Psoas muscle (tissue), 7 donors: ENCODE measurements at regions not wholly inside any gene's neighbourhood (a gene's known extent, or its start where the extent isn't known, plus 50 kb on each side); places are given as distances from the start of the nearest gene placed in this dataset.

Experiments used
- ATAC-seq, 4 donors: fragments of 200-7000 bp; cut with Tn5 transposase; one replicate each; pipeline ENCODE4 v1.9.1; 2020; ENCODE audit warnings: moderate library complexity in 3 of 4, mild to moderate bottlenecking in 2 of 4
- DNase-seq, 2 donors: peaks; one replicate each; pipeline ENCODE4 v3.0.0-alpha.2; 2020
- H3K27ac ChIP-seq: fragments of 200-600 bp; one replicate; pipeline ENCODE4 v1.8.0; 2022
- H3K27me3 ChIP-seq, 3 donors: fragments of 200-600 bp in 1 of 3; one replicate each; pipeline versions ENCODE4 v1.6.1 to v1.8.0; 2013 to 2022; ENCODE audit warnings: low read length in 2 of 3, mild to moderate bottlenecking in 2 of 3, moderate library complexity in 1 of 3; ENCODE audit not compliant: insufficient read depth in 3 of 3
- H3K36me3 ChIP-seq, 2 donors: fragments of 200-600 bp in 1 of 2; one replicate each; pipeline versions ENCODE4 v1.6.1 to v1.8.0; 2013 to 2022; ENCODE audit warnings: low read depth in 1 of 2, mild to moderate bottlenecking in 1 of 2, moderate library complexity in 1 of 2; ENCODE audit not compliant: insufficient read depth in 1 of 2
- H3K4me1 ChIP-seq: fragments of 200-600 bp; one replicate; pipeline ENCODE4 v1.8.0; 2022
- H3K4me3 ChIP-seq: fragments of 200-600 bp; one replicate; pipeline ENCODE4 v1.8.0; 2022; ENCODE audit warnings: mild to moderate bottlenecking
- H3K9me3 ChIP-seq: fragments of 200-600 bp; one replicate; pipeline ENCODE4 v1.8.0; 2022
- CTCF ChIP-seq: fragments of 200-600 bp; IDR thresholded peaks from one replicate; pipeline ENCODE4 v1.8.0; 2022; ENCODE audit warnings: antibody characterized with exemption
- WGBS, 3 donors: extraction: QIAGEN DNeasy Blood & Tissue Kit; methylation state at CpG; one replicate each; pipeline versions ENCODE4 v1.1.6 to v1.1.7; 2013; 5-methylcytosine and 5-hydroxymethylcytosine counted together
- intact Hi-C, 2 donors: fragments of 100-400 bp; cut with DNase I; formaldehyde crosslinking; loops; one replicate each; pipeline versions ENCODE4 v1.11.0 to v1.14.2; 2022
- donor health status: healthy with polysubstance abuse.
- donor health status: DM: no; HTN: no; CAD: no; lungs with moderate emphysema.
- donor health status: Bipolar disorder and iron deficiency.
- donor health status: healthy.
- donor health status: DM: yes; HTN: yes; CAD: no.
- donor health status: DM: no; HTN: no; CAD: no.
- donor health status: DM: yes; HTN: yes; CAD: no.

- Histone ChIP-seq H3K4me3 (no peak overlapping the region), H3K9me3 (no peaks in the 10 kb centered on the region), H3K4me1 (no peaks in the 10 kb centered on the region), H3K27me3 (peaks cover 0 to 4% (median 0%) of the 10 kb centered on the region in 3 donors), H3K27ac (no peak overlapping the region), H3K36me3 (no peaks in the 10 kb centered on the region)
- TF ChIP-seq CTCF: no peak
- ATAC-seq (no peak), DNase-seq (no peak)
- intact Hi-C loops: no loop called here
Observed at GRCh38 chr4:138802499-138802898, 213.1 kb upstream of the NOCT start.

DNA sequence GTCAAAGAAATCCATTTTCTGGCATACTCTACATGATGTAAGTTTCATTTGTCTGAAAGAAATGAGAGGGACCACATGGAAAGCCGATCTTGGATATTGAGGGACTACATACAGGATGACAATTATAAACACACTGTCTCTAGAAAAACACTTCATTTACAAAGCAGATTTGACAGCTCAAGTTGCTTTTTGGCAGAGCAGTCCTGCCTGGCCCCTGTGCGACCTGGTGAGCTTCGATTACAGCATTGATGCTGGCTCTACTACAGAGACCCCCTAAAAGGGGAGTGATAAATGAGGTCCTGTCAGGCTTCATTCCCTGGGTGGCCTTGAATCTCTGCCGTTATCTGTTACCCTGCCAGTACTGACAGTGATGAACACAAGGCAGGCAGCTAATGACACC, 215.2 kb upstream of the NOCT start:
- intact Hi-C loops: no loop called here
- no peak for TF ChIP-seq CTCF
- Histone ChIP-seq H3K27ac (no peak overlapping the region), H3K4me3 (no peak overlapping the region), H3K4me1 (no peaks in the 10 kb centered on the region), H3K36me3 (no peaks in the 10 kb centered on the region), H3K9me3 (no peaks in the 10 kb centered on the region), H3K27me3 (peaks cover 0 to 4% (median 0%) of the 10 kb centered on the region in 3 donors)
- WGBS, 3 donors: 45 to 65% (median 52%) methylated on average over 4 of the region's 4 CpGs
- no peak for ATAC-seq
- DNase-seq: no peak

DNA sequence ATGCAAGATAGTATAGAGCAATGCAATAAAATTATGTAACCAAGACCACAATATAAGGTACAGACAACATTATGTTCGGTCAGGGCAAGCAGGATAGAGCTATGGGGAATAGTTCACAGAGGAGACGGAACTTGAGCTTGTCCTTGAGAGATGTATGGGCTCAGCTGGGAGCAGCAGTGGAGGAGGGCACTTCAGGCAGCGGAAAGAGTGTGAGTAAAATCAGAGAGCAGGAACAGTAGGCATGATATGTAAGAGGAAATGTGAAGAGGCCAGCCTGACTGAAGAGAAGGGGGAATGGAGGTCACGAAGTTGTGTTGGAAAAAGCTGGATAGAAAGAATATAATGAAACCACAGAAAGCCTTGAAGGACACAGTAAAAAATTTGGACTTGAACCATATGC, 217.2 kb upstream of the NOCT start:
- H3K27ac ChIP-seq: no peak overlapping the region

DNA sequence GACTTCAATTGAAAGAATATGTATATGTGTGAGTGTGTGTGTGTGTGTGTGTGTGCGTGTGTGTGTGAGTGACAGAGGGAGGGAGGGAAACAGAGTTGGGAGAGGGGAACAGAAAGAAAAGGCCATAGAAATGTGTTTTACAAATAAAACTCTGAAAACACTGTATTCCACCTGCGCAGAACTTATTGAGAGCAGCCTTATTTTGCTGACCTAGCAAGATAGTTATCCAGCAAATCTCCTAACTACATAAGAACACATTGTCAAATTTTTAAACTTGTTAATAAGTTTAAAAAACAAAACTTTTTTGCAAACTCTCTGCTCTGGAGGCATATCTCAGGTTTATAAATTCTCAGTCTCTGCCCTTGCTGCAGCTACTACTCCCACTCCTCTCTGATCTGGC, 217.9 kb upstream of the NOCT start:
- Histone ChIP-seq H3K4me1 (no peaks in the 10 kb centered on the region), H3K27me3 (no peaks in the 10 kb centered on the region), H3K27ac (no peak overlapping the region), H3K4me3 (no peak overlapping the region), H3K9me3 (no peaks in the 10 kb centered on the region), H3K36me3 (no peaks in the 10 kb centered on the region)
- no peak for TF ChIP-seq CTCF
- WGBS, 3 donors: 82 to 94% (median 87%) methylated on average over 2 of the region's 2 CpGs
- intact Hi-C loops: no loop called here
- no peak for ATAC-seq
- no peak for DNase-seq

More for the DNA sequence above, 217.2 kb upstream of the NOCT start:
- 81 to 85% (median 81%) methylated on average over 4 of the region's 4 CpGs for WGBS, 3 donors
- H3K9me3 ChIP-seq: no peaks in the 10 kb centered on the region
- no peak overlapping the region for H3K4me3 ChIP-seq
- no peaks in the 10 kb centered on the region for H3K36me3 ChIP-seq
- no peaks in the 10 kb centered on the region for H3K27me3 ChIP-seq
- TF ChIP-seq CTCF: no peak
- DNase-seq (no peak), ATAC-seq (no peak)
- intact Hi-C loops: no loop called here
- H3K4me1 ChIP-seq: no peaks in the 10 kb centered on the region

GRCh38 chr4:138796761-138797160, 218.8 kb upstream of the NOCT start:
- Histone ChIP-seq H3K27me3 (no peaks in the 10 kb centered on the region), H3K36me3 (no peaks in the 10 kb centered on the region), H3K4me1 (no peaks in the 10 kb centered on the region), H3K4me3 (no peak overlapping the region), H3K27ac (no peak overlapping the region), H3K9me3 (no peaks in the 10 kb centered on the region)
- ATAC-seq (no peak), DNase-seq (no peak)
- TF ChIP-seq CTCF: no peak
- intact Hi-C loops: no loop called here
- 85 to 94% (median 90%) methylated on average over 11 of the region's 11 CpGs for WGBS, 3 donors
